Tibial nerve (tissue), 4 donors: ENCODE measurements at regions not wholly inside any gene's neighbourhood (a gene's known extent, or its start where the extent isn't known, plus 50 kb on each side); places are given as distances from the start of the nearest gene placed in this dataset.

ENCODE experiments used
- DNase-seq, 2 donors: peaks; one replicate each; pipeline ENCODE4 v3.0.0-alpha.2; 2019; ENCODE audit warnings: low spot score in 2 of 2
- H3K27ac ChIP-seq, 4 donors: fragments of 200-600 bp; sonication (generic) in 3 of 4; one replicate each; pipeline ENCODE4 v1.5.1; 2017 to 2019; ENCODE audit warnings: mild to moderate bottlenecking in 1 of 4
- H3K27me3 ChIP-seq, 2 donors: fragments of 200-600 bp; sonication (generic) in 1 of 2; one replicate each; pipeline versions ENCODE4 v1.5.1 to v1.6.0; 2017 to 2019
- H3K36me3 ChIP-seq, 3 donors: fragments of 200-600 bp; sonication (generic); one replicate each; pipeline ENCODE4 v1.5.1; 2018 to 2019
- H3K4me1 ChIP-seq, 4 donors: fragments of 200-600 bp; sonication (generic) in 3 of 4; one replicate each; pipeline ENCODE4 v1.5.1; 2017 to 2019
- H3K4me3 ChIP-seq, 4 donors: fragments of 200-600 bp; sonication (generic) in 3 of 4; one replicate each; pipeline ENCODE4 v1.5.1; 2017 to 2019; ENCODE audit warnings: mild to moderate bottlenecking in 1 of 4, moderate library complexity in 1 of 4
- H3K9me3 ChIP-seq, 4 donors: fragments of 200-600 bp; sonication (generic) in 3 of 4; one replicate each; pipeline ENCODE4 v1.5.1; 2017 to 2019
- EP300 ChIP-seq, 2 donors: sonication (generic); formaldehyde crosslinking; IDR thresholded peaks; one replicate each; pipeline ENCODE4 v1.6.1; 2017; ENCODE audit warnings: antibody characterized with exemption in 2 of 2, mild to moderate bottlenecking in 1 of 2
- POLR2A ChIP-seq, 2 donors: fragments of 450-650 bp; IDR thresholded peaks; one replicate each; pipeline ENCODE4 v1.6.1; 2017; ENCODE audit warnings: antibody characterized with exemption in 2 of 2, mild to moderate bottlenecking in 2 of 2, moderate library complexity in 2 of 2
- WGBS, 2 donors: methylation state at CpG; one replicate each; pipeline ENCODE4 v1.1.5; 2018; 5-methylcytosine and 5-hydroxymethylcytosine counted together
- TF ChIP-seq, protein P1 (sequence below), 5 experiments: fragments of 200-600 bp in 3 of 5; fragments of 450-650 bp in 2 of 5; sonication (generic) in 3 of 5; IDR thresholded peaks; one replicate each; pipeline ENCODE4 v1.5.1; 2016 to 2019; ENCODE audit warnings: antibody characterized with exemption in 5 of 5, mild to moderate bottlenecking in 3 of 5, moderate library complexity in 2 of 5

DNA sequence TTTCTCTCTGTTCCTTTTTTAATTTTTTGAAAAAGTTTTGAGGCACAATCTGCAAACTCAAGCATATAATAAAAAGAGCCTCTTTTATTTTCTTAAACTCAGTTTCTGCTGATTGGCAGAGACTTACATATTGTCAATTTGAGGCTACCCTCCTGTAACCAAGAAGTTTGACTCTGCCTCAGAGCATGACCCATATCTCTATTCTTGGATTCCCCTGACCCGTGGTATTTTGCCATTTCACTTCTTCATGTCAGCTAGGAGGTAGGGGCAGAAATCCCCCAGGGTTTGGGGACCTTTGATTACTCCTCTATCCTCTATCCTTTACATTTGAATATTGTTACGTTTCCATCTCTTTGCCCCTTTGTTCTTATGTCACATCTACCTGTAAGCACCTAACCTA lies 479.1 kb upstream of the ALCAM start:
- Histone ChIP-seq H3K27me3 (no peaks in the 10 kb centered on the region), H3K27ac (no peak overlapping the region), H3K9me3 (no peaks in the 10 kb centered on the region), H3K4me1 (no peaks in the 10 kb centered on the region), H3K4me3 (no peak overlapping the region), H3K36me3 (no peaks in the 10 kb centered on the region)
- WGBS, 2 donors = 81 to 87% methylated on average over 2 of the region's 2 CpGs
- TF ChIP-seq, protein P1, sequence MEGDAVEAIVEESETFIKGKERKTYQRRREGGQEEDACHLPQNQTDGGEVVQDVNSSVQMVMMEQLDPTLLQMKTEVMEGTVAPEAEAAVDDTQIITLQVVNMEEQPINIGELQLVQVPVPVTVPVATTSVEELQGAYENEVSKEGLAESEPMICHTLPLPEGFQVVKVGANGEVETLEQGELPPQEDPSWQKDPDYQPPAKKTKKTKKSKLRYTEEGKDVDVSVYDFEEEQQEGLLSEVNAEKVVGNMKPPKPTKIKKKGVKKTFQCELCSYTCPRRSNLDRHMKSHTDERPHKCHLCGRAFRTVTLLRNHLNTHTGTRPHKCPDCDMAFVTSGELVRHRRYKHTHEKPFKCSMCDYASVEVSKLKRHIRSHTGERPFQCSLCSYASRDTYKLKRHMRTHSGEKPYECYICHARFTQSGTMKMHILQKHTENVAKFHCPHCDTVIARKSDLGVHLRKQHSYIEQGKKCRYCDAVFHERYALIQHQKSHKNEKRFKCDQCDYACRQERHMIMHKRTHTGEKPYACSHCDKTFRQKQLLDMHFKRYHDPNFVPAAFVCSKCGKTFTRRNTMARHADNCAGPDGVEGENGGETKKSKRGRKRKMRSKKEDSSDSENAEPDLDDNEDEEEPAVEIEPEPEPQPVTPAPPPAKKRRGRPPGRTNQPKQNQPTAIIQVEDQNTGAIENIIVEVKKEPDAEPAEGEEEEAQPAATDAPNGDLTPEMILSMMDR (IDR thresholded peaks at IDR 0.05) = no peak
- no peak for TF ChIP-seq POLR2A (IDR thresholded peaks at IDR 0.05)
- no peak for TF ChIP-seq EP300 (IDR thresholded peaks at IDR 0.05)
- no peak for DNase-seq

- TF ChIP-seq POLR2A (IDR thresholded peaks at IDR 0.05) (no peak), EP300 (IDR thresholded peaks at IDR 0.05) (no peak)
- TF ChIP-seq, protein P1 (IDR thresholded peaks at IDR 0.05) = no peak
- WGBS, 2 donors = 82 to 87% methylated on average over 2 of the region's 2 CpGs
Measured at GRCh38 chr3:104892044-104892443, 474.7 kb upstream of the ALCAM start.

DNA sequence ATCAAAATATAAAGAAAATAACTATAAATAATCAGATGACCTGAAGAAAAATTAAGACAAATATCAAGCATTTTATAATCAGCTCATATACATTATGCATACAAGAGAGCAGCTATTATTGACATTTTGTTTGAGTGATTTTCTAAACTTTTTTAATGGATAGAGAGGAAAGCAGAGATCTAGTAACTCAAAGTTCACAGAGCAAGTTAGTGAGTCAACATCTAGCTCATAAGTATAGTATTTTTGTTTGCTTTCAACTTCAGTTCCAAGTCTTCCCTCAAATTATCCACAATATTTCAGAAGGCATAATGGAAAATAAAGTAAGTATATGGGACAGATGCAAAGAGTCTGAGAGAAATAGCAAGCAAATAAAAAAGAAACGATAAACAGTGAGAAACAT lies 470.1 kb upstream of the ALCAM start:
- Histone ChIP-seq H3K27me3 (no peaks in the 10 kb centered on the region), H3K36me3 (no peaks in the 10 kb centered on the region), H3K4me3 (no peak overlapping the region), H3K9me3 (no peaks in the 10 kb centered on the region), H3K27ac (no peak overlapping the region), H3K4me1 (no peaks in the 10 kb centered on the region)
- 86 to 97% methylated on average over 1 of the region's 1 CpG for WGBS, 2 donors
- no peak for DNase-seq
- no peak for TF ChIP-seq EP300 (IDR thresholded peaks at IDR 0.05)
- TF ChIP-seq, protein P1 (IDR thresholded peaks at IDR 0.05) = no peak
- no peak for TF ChIP-seq POLR2A (IDR thresholded peaks at IDR 0.05)

More at GRCh38 chr3:104892044-104892443, 474.7 kb upstream of the ALCAM start:
- Histone ChIP-seq H3K4me3 (no peak overlapping the region), H3K27me3 (no peaks in the 10 kb centered on the region), H3K27ac (no peak overlapping the region), H3K36me3 (no peaks in the 10 kb centered on the region), H3K9me3 (no peaks in the 10 kb centered on the region), H3K4me1 (no peaks in the 10 kb centered on the region)
- no peak for DNase-seq

DNA sequence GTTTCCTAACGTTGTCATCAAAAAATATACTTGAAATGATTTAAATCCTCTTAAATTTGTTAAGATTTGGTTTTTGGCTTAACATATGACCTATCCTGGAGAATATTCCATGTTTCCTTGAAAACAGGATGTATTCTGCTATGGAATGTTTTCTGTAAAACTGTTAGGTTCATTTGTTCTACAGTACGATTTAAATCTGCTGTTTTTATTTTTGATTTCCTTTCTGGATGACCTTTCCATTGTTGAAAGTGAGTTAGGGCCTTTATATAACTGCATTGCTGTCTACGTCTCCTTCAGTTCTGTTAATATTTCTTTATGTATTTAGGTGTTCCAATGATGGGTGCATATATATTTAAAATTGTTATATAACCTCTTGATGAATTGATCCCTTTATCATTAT lies 465.3 kb upstream of the ALCAM start:
- Histone ChIP-seq H3K4me1 (no peaks in the 10 kb centered on the region), H3K36me3 (no peaks in the 10 kb centered on the region), H3K9me3 (peaks cover 0 to 14% (median 0%) of the 10 kb centered on the region in 4 donors), H3K27me3 (no peaks in the 10 kb centered on the region), H3K27ac (no peak overlapping the region), H3K4me3 (no peak overlapping the region)
- TF ChIP-seq POLR2A (IDR thresholded peaks at IDR 0.05) (no peak), EP300 (IDR thresholded peaks at IDR 0.05) (no peak)
- TF ChIP-seq, protein P1 (IDR thresholded peaks at IDR 0.05) = no peak
- DNase-seq = no peak
- WGBS, 2 donors = 51 to 67% methylated on average over 3 of the region's 3 CpGs

GRCh38 chr3:104903064-104903463 lies 463.6 kb upstream of the ALCAM start:
- no peaks in the 10 kb centered on the region for H3K4me1 ChIP-seq
- 54 to 58% methylated on average over 3 of the region's 3 CpGs for WGBS, 2 donors
- no peak for DNase-seq
- H3K9me3 ChIP-seq = peaks cover 0 to 14% (median 0%) of the 10 kb centered on the region in 4 donors
- no peak overlapping the region for H3K27ac ChIP-seq
- no peaks in the 10 kb centered on the region for H3K36me3 ChIP-seq
- TF ChIP-seq POLR2A (IDR thresholded peaks at IDR 0.05) (no peak), EP300 (IDR thresholded peaks at IDR 0.05) (no peak)
- TF ChIP-seq, protein P1 (IDR thresholded peaks at IDR 0.05) = no peak
- no peak overlapping the region for H3K4me3 ChIP-seq
- H3K27me3 ChIP-seq = no peaks in the 10 kb centered on the region
